Esophagus squamous epithelium (tissue), 4 donors: ENCODE measurements at regions not wholly inside any gene's neighbourhood (a gene's known extent, or its start where the extent isn't known, plus 50 kb on each side); places are given as distances from the start of the nearest gene placed in this dataset.

ENCODE experiments used
- CTCF ChIP-seq, 6 experiments: fragments of 450-650 bp in 4 of 6; fragments of 200-600 bp in 2 of 6; sonication (generic) in 2 of 6; IDR thresholded peaks; one replicate each; pipeline ENCODE4 v1.5.1; 2016 to 2019; ENCODE audit warnings: antibody characterized with exemption in 6 of 6, mild to moderate bottlenecking in 4 of 6, moderate library complexity in 4 of 6
- POLR2A ChIP-seq, 4 donors: fragments of 450-650 bp; IDR thresholded peaks; one replicate each; pipeline ENCODE4 v1.6.1; 2017; ENCODE audit warnings: antibody characterized with exemption in 4 of 4, mild to moderate bottlenecking in 4 of 4, moderate library complexity in 3 of 4

GRCh38 chr5:42013561-42013960 is 88.5 kb downstream of the FBXO4 start:
- no peak for TF ChIP-seq CTCF (IDR thresholded peaks at IDR 0.05)
- no peak for TF ChIP-seq POLR2A (IDR thresholded peaks at IDR 0.05)
